ENCODE measurements at regions not wholly inside any gene's neighbourhood (a gene's known extent, or its start where the extent isn't known, plus 50 kb on each side); places are given as distances from the start of the nearest gene placed in this dataset.

DNA sequence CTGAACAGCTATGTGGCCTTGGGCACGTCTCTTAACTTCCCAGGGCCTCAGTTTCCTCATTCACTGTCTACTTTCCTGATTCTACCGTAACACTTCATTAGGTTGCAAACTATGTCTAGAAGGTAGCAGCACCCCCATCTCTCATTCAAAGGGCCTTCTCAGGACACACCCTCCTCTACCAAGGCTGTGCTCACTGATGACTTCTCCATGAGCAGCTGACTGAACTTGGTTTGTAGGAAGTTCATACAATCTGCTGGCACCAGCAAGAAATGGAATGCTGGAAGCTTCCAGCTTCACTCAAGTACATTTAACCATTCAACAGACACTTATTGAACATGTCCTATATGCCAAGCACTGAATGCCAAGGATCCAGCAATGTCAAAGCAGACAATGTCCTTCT lies 250.8 kb upstream of the CTAGE1 start:
- no peak for DNase-seq
- ATAC-seq (replicated peaks): no peak
- Mint-ChIP-seq H3K4me1 (ENCODE audit: low read depth in 2 of 2) (no peaks in the 10 kb centered on the region), H3K27me3 (peaks cover 32 to 37% of the 10 kb centered on the region in 2 donors), H3K9me3 (no peaks in the 10 kb centered on the region), H3K36me3 (ENCODE audit: insufficient read depth) (no peaks in the 10 kb centered on the region), H3K4me3 (no peak overlapping the region), H3K27ac (no peak overlapping the region)

DNA sequence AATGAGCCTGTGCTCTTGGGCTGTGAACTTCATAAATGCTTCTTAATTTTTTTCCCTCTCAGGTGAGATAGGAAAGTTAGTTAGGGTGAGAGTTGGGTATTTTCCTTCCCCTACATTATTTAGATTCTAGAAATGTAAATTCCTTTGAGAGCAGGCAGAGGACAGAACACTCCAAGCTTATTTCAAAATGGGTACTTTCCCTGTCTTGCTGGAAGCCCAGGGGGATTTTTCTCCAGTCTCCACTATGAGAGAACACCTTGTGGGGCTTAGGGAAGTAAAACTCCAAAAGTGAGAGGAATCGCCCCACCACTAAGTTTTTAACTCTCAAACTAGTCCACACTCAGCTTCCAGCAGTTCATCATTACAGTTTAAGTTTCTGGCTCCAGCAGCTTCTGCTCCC lies 253.2 kb upstream of the CTAGE1 start:
- no peak overlapping the region for H3K27ac Mint-ChIP-seq
- no peaks in the 10 kb centered on the region for H3K4me1 Mint-ChIP-seq (ENCODE audit: low read depth in 2 of 2)
- no peaks in the 10 kb centered on the region for H3K36me3 Mint-ChIP-seq (ENCODE audit: insufficient read depth)
- peaks cover 40 to 56% of the 10 kb centered on the region in 2 donors for H3K27me3 Mint-ChIP-seq
- no peak overlapping the region for H3K4me3 Mint-ChIP-seq
- no peaks in the 10 kb centered on the region for H3K9me3 Mint-ChIP-seq
- DNase-seq: no peak
- ATAC-seq (replicated peaks): no peak

DNA sequence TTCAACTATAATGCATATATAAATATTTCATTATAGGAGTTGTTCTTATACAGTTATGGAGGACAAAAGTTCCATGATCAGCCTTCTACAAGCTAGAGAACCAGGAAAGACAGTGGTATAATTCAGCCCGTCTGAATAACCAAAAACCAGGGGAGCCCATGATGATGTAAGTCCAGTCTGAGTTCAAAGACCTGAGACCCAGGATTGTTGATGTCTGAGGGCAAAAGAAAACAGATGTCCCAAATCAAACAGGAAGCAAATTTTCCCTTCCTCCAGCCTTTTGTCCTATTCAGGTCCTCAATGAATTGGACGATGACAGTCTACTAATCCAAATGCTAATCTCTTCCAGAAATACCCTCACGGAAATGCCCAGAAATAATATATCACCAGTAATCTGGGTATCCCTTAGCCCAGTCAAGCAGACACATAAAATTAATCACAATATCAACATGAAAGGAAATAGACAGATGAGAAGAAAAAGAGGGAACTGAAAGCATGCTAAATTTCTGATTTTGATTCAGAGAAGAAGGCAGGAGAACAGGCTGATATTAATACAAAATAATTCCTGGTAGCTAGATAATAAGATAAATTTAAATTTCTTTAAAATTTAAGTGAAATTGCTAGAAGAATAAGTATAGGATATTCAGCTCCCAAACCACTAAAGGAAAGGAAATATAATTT lies 255.6 kb upstream of the CTAGE1 start:
- no peak for ATAC-seq (replicated peaks)
- Mint-ChIP-seq H3K27me3 (peaks cover 42 to 47% of the 10 kb centered on the region in 2 donors), H3K9me3 (no peaks in the 10 kb centered on the region), H3K4me1 (ENCODE audit: low read depth in 2 of 2) (no peaks in the 10 kb centered on the region), H3K36me3 (ENCODE audit: insufficient read depth) (no peaks in the 10 kb centered on the region), H3K27ac (no peak overlapping the region), H3K4me3 (no peak overlapping the region)
- no peak for DNase-seq

DNA sequence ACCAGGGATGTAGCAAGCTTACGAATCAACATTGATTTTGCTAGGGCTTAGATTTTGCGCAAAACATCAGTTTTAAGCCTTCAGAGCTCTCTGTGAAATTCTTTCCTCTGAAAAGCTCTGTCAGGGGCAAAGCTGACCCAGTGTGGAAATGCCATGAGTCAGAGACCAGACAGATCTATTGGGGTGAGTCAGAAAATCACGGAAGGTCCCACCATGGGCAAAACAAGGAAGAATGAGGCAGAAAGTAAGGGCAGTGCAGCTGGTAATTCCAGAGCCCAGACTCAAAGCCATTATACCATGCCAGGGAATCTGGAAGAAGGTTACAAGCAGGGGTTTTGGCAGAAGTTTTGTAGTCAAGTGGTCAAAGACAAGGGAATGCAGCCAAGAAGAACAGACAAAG lies 256.6 kb upstream of the CTAGE1 start:
- ATAC-seq (replicated peaks) (no peak), DNase-seq (no peak)
- Mint-ChIP-seq H3K36me3 (ENCODE audit: insufficient read depth) (no peaks in the 10 kb centered on the region), H3K9me3 (no peaks in the 10 kb centered on the region), H3K4me3 (no peak overlapping the region), H3K27ac (no peak overlapping the region), H3K4me1 (ENCODE audit: low read depth in 2 of 2) (no peaks in the 10 kb centered on the region), H3K27me3 (peaks cover 34 to 46% of the 10 kb centered on the region in 2 donors)

DNA sequence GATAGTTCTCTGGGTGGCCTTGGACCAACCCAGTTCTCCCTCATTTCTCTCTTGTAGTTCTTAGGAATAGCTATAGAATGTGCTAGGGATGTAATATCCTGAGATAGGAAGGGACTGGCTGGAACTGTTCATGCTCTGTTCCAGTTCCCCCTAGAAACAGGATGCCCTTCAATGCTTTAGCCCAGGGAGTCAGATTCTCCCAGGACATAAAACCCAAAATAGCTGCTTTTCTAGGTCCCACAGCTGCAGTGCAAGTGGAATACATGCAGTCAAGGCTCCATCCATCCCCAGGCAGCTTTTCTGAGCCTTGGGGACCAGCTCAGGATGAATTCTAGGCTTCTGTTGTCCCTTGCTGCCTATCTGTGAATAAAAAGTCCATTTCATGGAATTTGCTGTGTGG lies 257.3 kb upstream of the CTAGE1 start:
- Mint-ChIP-seq H3K27me3 (peaks cover 32 to 44% of the 10 kb centered on the region in 2 donors), H3K4me3 (no peak overlapping the region), H3K36me3 (ENCODE audit: insufficient read depth) (no peaks in the 10 kb centered on the region), H3K27ac (no peak overlapping the region), H3K9me3 (no peaks in the 10 kb centered on the region), H3K4me1 (ENCODE audit: low read depth in 2 of 2) (no peaks in the 10 kb centered on the region)
- ATAC-seq (replicated peaks) (no peak), DNase-seq (no peak)

- Mint-ChIP-seq H3K4me3 (no peak overlapping the region), H3K9me3 (no peaks in the 10 kb centered on the region), H3K27me3 (peaks cover 27 to 52% of the 10 kb centered on the region in 2 donors), H3K36me3 (ENCODE audit: insufficient read depth) (no peaks in the 10 kb centered on the region), H3K27ac (no peak overlapping the region), H3K4me1 (ENCODE audit: low read depth in 2 of 2) (no peaks in the 10 kb centered on the region)
- DNase-seq (no peak), ATAC-seq (replicated peaks) (no peak)
Measured at GRCh38 chr18:22676423-22676822, 256.7 kb upstream of the RBBP8 start.

DNA sequence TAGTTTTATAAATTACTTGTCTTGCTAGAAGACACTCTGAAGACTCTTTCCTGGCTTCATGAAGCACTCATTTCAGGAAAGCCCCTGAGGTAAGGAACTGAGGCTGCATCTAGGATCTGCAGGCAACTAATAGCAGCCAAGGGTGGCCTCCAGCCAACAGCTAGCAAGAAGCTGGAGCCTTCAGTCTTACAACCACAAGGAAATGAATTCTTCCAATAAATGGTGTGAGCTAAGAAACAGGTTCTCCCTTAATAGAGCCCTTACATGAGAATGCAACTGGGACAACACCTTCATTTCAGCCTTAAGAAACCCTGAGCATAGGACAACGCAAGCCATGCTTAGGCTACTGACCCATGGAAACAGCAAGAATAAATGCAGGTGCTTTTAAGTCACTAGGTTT lies 254.6 kb upstream of the RBBP8 start:
- ATAC-seq (replicated peaks) (no peak), DNase-seq (no peak)
- Mint-ChIP-seq H3K27ac (no peak overlapping the region), H3K4me1 (ENCODE audit: low read depth in 2 of 2) (no peaks in the 10 kb centered on the region), H3K9me3 (no peaks in the 10 kb centered on the region), H3K27me3 (peaks cover 30 to 62% of the 10 kb centered on the region in 2 donors), H3K4me3 (no peak overlapping the region), H3K36me3 (ENCODE audit: insufficient read depth) (no peaks in the 10 kb centered on the region)

GRCh38 chr18:22680944-22681343 lies 252.2 kb upstream of the RBBP8 start:
- no peaks in the 10 kb centered on the region for H3K36me3 Mint-ChIP-seq (ENCODE audit: insufficient read depth)
- ATAC-seq (replicated peaks): no peak
- H3K27me3 Mint-ChIP-seq: peaks cover 35 to 50% of the 10 kb centered on the region in 2 donors
- no peaks in the 10 kb centered on the region for H3K4me1 Mint-ChIP-seq (ENCODE audit: low read depth in 2 of 2)
- H3K9me3 Mint-ChIP-seq: no peaks in the 10 kb centered on the region
- H3K27ac Mint-ChIP-seq: no peak overlapping the region
- no peak for DNase-seq
- no peak overlapping the region for H3K4me3 Mint-ChIP-seq

- H3K27me3 Mint-ChIP-seq: peaks cover 28 to 52% of the 10 kb centered on the region in 2 donors
- H3K27ac Mint-ChIP-seq: no peak overlapping the region
- H3K4me1 Mint-ChIP-seq (ENCODE audit: low read depth in 2 of 2): no peaks in the 10 kb centered on the region
- DNase-seq (no peak), ATAC-seq (replicated peaks) (no peak)
- H3K4me3 Mint-ChIP-seq: no peak overlapping the region
- H3K36me3 Mint-ChIP-seq (ENCODE audit: insufficient read depth): no peaks in the 10 kb centered on the region
- H3K9me3 Mint-ChIP-seq: no peaks in the 10 kb centered on the region
Measured at GRCh38 chr18:22681908-22682307, 251.2 kb upstream of the RBBP8 start.

- Mint-ChIP-seq H3K27ac (no peak overlapping the region), H3K9me3 (no peaks in the 10 kb centered on the region)
Measured at GRCh38 chr18:22682720-22683119, 250.4 kb upstream of the RBBP8 start.

GRCh38 chr18:22683196-22683676 lies 249.9 kb upstream of the RBBP8 start:
- no peaks in the 10 kb centered on the region for H3K9me3 Mint-ChIP-seq
- no peak overlapping the region for H3K27ac Mint-ChIP-seq
- peaks cover 22 to 48% of the 10 kb centered on the region in 2 donors for H3K27me3 Mint-ChIP-seq
- no peak overlapping the region for H3K4me3 Mint-ChIP-seq
- no peaks in the 10 kb centered on the region for H3K4me1 Mint-ChIP-seq (ENCODE audit: low read depth in 2 of 2)
- DNase-seq (no peak), ATAC-seq (replicated peaks) (no peak)
- no peaks in the 10 kb centered on the region for H3K36me3 Mint-ChIP-seq (ENCODE audit: insufficient read depth)

More at GRCh38 chr18:22682720-22683119, 250.4 kb upstream of the RBBP8 start:
- no peak for ATAC-seq (replicated peaks)
- Mint-ChIP-seq H3K4me3 (no peak overlapping the region), H3K36me3 (ENCODE audit: insufficient read depth) (no peaks in the 10 kb centered on the region), H3K4me1 (ENCODE audit: low read depth in 2 of 2) (no peaks in the 10 kb centered on the region), H3K27me3 (peaks cover 22 to 50% of the 10 kb centered on the region in 2 donors)
- no peak for DNase-seq

DNA sequence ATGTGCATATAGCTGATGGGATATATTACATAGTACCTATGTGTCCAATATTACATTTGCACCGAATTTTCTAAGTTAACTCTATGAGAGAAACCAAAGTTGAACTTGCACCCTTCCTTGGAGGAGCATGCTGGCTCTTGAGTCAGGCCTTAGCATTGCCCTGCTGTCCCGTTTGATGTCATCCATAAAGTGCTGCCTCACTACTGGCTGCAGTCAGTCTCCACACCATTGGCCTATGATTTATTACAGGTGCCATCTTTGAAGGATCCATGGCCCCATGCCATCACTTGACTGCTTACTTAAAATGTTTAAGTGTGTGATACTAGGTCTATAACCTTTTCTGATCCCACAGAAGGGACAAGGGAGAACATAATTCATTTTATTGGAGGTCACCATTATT lies 249.3 kb upstream of the RBBP8 start:
- DNase-seq (no peak), ATAC-seq (replicated peaks) (no peak)

DNA sequence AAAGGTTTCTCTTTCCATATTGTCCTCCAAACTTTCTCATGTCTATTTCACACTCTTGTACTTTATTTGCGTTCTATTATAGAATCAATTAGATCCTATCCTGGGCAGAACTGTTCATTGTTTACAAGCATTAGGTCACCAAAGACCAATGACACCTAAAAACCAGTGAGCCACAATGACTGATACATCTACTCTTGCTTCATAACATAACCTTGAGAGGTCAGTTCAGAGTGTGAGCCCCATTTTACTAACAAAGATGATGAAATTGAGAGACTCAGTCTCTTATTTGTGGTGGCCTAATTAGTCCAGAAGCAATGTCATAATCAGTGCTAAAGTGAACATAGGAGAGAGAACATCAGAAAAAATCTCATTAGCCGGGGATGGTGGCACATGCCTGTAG lies 248.9 kb upstream of the RBBP8 start:
- H3K27me3 Mint-ChIP-seq: peaks cover 22 to 40% of the 10 kb centered on the region in 2 donors
- no peak overlapping the region for H3K27ac Mint-ChIP-seq
- H3K4me3 Mint-ChIP-seq: no peak overlapping the region
- no peaks in the 10 kb centered on the region for H3K36me3 Mint-ChIP-seq (ENCODE audit: insufficient read depth)
- no peak for DNase-seq
- no peak for ATAC-seq (replicated peaks)
- no peaks in the 10 kb centered on the region for H3K9me3 Mint-ChIP-seq
- no peaks in the 10 kb centered on the region for H3K4me1 Mint-ChIP-seq (ENCODE audit: low read depth in 2 of 2)

More for the DNA sequence above, 249.3 kb upstream of the RBBP8 start:
- no peaks in the 10 kb centered on the region for H3K4me1 Mint-ChIP-seq (ENCODE audit: low read depth in 2 of 2)
- H3K9me3 Mint-ChIP-seq: no peaks in the 10 kb centered on the region
- H3K27ac Mint-ChIP-seq: no peak overlapping the region
- H3K36me3 Mint-ChIP-seq (ENCODE audit: insufficient read depth): no peaks in the 10 kb centered on the region
- no peak overlapping the region for H3K4me3 Mint-ChIP-seq
- H3K27me3 Mint-ChIP-seq: peaks cover 22 to 43% of the 10 kb centered on the region in 2 donors

GRCh38 chr18:22685788-22686187 lies 247.3 kb upstream of the RBBP8 start:
- DNase-seq (no peak), ATAC-seq (replicated peaks) (no peak)
- H3K9me3 Mint-ChIP-seq: no peaks in the 10 kb centered on the region
- H3K36me3 Mint-ChIP-seq (ENCODE audit: insufficient read depth): no peaks in the 10 kb centered on the region
- H3K27ac Mint-ChIP-seq: no peak overlapping the region
- H3K4me1 Mint-ChIP-seq (ENCODE audit: low read depth in 2 of 2): no peaks in the 10 kb centered on the region
- peaks cover 22 to 38% of the 10 kb centered on the region in 2 donors for H3K27me3 Mint-ChIP-seq
- no peak overlapping the region for H3K4me3 Mint-ChIP-seq

Data from effector memory CD8-positive, alpha-beta T cell (primary cell).